ENCODE measurements at regions not wholly inside any gene's neighbourhood (a gene's known extent, or its start where the extent isn't known, plus 50 kb on each side); places are given as distances from the start of the nearest gene placed in this dataset.
"Not testable (repeated sequence)": the region's sequence is repeated elsewhere in the genome, so short reads cannot be mapped to it uniquely, and the experiment has no call there.

- no peak for DNase-seq
These were observed 157.9 kb downstream of the KCNJ2 start for GRCh38 chr17:70327279-70327678.

DNA sequence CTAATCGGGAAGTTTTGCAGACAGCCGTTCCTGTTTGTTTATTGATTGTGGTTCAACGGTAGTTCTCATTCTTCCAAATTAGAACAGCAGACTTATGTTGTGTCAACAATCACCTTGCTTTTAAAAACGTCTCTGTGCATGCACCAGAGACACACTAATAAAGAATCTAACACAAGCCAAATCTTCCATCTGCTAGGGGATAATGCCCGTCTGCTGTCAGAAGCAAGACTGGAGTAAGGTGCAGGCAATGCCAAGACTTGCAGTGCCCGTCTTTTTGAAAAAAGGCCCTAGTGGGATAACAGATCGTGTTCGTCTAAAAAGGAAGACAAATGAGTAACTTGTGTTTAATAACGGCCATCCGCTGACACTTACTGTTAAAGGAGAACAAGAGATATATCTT lies 158.4 kb downstream of the KCNJ2 start:
- no peak for DNase-seq

- no peak for DNase-seq
These were observed 160.4 kb downstream of the KCNJ2 start for GRCh38 chr17:70329721-70330120.

- not testable (repeated sequence) for DNase-seq
These were observed 161.7 kb downstream of the KCNJ2 start for GRCh38 chr17:70331066-70331465.

DNA sequence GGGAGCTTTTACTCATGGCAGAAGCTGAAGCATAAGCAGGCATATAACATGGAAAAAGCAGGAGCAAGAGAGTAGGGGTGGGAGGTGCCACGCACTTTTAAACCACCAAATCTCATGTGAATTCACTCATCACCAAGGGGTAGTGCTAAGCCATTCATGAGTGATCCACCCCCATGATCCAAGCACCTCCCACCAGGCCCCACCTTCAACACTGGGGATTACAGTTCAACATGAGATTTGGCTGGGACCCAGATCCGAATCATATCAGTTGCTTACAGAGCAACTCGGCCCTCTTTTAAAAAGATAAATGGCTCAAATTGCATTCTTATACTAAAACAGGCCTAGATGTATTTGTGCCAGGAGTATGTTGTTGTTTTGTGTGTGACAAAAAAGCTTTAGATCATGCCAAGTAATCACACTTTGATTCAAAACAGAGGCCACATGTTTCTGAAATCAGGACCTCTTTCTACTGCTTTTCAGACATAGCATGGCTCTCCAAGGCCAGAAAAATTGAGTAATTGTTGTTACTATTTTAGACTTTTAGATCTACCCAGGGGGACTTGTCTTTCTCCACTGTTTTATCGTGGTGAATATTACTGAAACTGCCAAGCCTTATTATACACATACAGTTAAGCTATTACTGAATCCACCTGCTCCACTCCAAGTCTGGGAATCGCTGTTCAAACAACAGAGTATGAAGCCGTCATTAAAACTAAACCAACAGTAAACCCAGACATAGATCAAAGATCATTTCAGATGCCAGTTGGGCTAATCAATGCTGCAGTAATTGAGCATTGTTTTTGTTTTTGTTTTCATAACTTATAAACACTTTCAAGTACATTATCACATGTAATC lies 163.3 kb downstream of the KCNJ2 start:
- no peak for DNase-seq

DNA sequence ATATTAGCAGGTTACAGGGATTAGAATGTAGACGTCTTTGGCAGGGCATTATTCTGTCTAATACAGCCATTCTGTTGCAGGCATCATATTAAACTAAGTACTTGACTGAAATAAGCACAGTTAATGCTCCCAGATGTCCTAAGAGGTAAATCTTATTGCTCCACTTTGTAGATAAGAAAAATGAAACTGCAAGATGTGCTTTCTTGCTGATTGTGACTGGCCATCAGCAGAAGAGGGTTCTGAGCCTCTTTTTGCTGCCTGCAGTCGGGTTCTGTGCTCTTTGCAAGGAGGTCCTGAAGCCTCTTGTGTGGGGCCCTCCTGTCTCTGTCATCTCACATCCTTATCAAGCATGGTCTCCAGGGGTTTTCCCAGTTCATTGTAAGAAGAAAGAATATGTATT lies 167.1 kb downstream of the KCNJ2 start:
- DNase-seq, result no peak

DNA sequence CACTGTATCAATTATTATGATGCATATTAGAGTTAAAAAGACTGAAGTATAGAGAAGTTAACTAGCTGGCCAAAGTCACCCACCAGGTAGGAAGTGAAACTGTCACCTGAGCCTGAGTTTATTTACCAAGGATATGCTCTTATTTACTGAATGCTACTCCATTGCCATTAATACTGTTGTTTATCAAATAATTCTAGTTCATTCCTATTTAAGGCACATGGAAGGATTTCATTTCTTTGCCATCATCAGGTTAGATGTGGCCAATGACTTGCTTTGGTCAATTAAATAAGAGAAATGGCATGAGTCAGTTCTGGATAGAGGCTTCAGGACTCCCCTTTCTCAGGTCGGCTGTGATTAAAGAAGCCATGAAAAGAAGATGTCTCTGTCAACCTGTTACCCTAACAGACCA lies 169.6 kb downstream of the KCNJ2 start:
- DNase-seq, result no peak

DNA sequence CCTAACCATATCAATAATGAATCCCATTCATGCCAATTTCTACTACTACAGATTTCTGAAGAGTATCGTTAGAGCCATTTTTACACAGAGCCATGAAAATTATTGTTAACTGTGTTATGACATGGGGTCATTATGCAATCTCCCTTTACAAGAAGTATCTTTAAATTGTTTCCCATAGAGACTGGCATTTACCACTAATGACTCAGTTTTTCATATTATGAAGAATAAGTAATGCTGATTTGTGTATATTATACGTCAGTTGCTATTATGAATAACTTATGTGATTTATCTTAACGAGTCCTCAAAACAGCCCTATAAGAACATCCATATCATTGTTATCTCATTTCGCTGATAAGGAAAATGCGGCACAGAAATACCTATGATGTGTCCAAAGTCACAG lies 173.8 kb downstream of the KCNJ2 start:
- no peak for DNase-seq

- no peak for DNase-seq
These were observed 175.2 kb downstream of the KCNJ2 start for GRCh38 chr17:70344386-70345060.

GRCh38 chr17:70345061-70345460 lies 175.7 kb downstream of the KCNJ2 start:
- DNase-seq, result no peak

- DNase-seq, result no peak
These were observed 183.5 kb downstream of the KCNJ2 start for GRCh38 chr17:70352834-70353233.

DNA sequence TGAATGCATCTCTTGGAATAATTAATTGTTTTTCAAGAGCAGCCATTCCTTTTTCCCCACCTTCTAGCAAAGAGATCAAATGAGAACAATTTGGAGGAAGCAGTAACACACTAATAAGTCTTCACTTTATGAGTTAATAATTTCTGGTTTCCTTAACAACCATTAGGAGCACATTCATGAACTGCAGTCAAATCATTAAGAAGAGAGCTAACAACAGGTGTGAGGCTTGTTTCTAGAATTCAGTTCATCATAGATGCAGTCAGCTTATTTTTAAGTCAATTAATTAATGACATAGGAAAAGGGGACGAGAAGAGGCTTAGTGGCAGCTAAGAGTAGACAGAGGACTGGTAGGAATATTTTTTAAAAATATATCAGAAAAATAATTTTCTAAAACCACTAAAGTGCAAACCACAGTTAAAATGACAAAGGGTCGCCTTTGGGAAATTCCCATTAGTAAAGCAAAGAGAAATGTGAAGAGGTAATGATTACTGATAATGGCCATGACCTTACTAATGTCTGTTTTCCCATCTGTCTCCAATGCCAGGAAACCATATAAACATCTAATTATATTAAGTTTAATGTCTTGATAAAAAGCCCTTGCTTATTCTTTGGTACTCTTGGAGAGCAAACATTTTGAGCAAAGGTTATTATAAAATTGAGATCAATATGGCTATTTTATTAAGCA lies 184.2 kb downstream of the KCNJ2 start:
- no peak for DNase-seq

- DNase-seq, result no peak
These were observed 185.9 kb downstream of the KCNJ2 start for GRCh38 chr17:70355185-70355584.

DNA sequence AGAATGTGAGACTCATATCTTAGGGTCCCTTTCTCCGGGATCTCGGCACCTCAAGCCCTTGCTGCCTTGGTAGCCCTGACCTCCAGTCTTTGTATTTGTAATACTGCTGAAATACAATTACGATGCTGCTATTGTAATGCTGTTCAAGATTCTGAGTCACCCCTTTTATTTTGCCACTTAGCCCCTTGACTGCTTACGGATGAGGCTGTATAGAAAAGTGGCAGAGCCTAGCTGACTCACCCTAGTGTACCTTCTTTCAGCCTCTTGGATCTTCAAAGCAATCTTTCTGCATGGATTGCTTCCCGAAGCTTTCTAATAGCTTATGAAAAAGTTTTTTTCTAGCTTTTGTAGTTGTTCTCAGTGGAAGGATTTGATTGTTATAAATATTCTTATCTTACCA lies 187.9 kb downstream of the KCNJ2 start:
- DNase-seq, result no peak

DNA sequence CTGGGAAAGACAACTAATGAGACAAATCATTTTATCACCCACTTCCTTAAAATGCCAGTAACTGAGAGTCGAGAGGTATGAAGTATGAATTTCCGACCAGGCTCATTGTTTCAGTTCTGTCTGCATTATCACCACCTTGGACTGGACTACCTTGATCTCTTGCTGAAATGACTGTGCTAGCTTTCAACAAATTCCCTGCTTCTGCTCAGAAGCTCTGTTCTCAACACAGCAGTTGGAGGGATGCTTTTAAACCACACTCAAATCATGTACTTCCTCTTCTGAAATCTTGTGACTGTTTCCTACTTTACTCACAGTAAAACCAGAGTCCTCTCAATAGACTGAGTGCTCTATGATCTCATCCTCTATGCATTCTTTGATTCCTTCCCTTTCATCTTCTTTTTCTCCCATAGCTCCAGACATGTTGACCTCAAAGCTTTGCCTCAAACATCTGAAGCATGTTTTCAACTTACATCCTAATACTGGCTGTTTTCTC lies 195.8 kb downstream of the KCNJ2 start:
- no peak for DNase-seq

DNA sequence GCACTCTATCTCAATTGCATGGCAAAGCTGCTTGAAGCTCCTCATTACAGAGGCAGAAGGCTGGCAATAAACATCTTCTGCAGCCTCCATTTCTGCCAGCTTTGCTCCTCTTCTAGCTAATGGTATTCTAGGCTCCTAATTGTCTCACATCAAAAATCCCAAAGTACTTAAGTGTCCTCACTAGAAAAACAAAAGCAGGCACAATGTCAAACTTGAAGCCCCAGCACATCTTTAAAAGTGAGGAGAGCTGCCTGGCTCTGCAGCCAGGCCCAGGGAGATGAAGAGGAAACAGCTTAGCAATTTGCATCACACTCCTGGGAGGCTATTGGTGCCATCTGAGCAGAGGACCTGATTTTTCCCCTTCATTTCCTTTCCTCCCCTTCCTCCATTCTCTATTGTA lies 197.1 kb downstream of the KCNJ2 start:
- no peak for DNase-seq

DNA sequence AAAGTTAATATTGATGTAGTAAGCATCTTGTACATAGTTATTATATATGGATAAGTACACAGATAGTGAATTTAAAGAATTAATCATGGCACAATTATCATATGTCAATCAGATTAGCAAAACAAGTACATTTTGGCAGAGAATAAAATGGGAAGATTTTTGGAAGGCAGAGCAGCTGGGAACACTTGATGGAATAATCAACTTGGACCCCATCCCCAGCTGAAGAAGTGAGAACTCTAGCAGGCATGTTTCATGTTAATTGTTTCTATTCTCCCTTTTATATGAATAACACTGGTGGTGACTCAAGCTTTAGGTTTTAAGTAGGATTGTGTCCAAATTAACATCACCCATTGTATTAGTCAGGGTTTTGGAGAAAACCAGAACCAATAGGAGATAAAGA lies 198.7 kb downstream of the KCNJ2 start:
- DNase-seq, result no peak

DNA sequence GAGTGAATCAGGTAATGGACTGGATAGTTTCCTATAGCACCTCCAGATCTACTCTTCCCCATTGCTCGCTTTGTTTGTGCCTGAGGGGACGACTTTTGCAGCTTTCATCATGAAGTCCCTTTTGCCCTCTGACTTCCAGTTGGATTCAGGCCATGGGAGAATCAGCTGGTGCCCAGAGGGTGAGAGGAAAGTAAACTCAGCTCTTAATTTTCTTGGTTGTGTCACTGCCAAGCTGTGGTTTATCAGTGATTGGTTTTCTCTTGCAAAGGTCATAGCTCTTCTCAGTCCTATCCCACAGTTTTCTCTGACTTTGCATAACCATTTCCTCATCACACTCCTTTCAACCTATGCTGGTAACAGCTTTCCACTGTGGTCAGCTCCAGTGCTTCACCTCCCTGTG lies 200.1 kb downstream of the KCNJ2 start:
- no peak for DNase-seq

GRCh38 chr17:70370816-70371215 lies 201.5 kb downstream of the KCNJ2 start:
- DNase-seq, result no peak

DNA sequence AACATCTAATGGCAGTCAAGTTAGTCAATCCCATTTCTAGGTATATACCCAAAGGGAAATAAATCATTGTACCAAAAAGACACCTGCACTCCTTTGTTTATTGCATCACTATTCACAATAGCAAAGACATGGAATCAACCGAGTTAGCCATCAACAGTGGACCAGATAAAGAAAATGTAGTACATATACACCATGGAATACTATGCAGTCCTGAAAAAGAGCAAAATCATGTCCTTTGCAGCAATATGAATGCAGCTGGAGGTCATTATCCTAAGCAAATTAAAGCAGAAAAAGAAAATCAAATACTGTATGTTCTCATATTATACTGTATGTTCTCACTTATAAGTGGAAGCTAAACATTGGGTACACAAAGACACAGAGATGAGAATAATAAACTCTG lies 204.0 kb downstream of the KCNJ2 start:
- DNase-seq, result no peak

GRCh38 chr17:70374496-70374895 lies 205.2 kb downstream of the KCNJ2 start:
- no peak for DNase-seq

GRCh38 chr17:70375406-70375805 lies 206.1 kb downstream of the KCNJ2 start:
- no peak for DNase-seq

Measured in activated T-cell treated with anti-CD3 and anti-CD28 coated beads, Interleukin-2, amount 50 U/mL, for 48 hours (primary cell).